ENCODE measurements at regions not wholly inside any gene's neighbourhood (a gene's known extent, or its start where the extent isn't known, plus 50 kb on each side); places are given as distances from the start of the nearest gene placed in this dataset.

DNA sequence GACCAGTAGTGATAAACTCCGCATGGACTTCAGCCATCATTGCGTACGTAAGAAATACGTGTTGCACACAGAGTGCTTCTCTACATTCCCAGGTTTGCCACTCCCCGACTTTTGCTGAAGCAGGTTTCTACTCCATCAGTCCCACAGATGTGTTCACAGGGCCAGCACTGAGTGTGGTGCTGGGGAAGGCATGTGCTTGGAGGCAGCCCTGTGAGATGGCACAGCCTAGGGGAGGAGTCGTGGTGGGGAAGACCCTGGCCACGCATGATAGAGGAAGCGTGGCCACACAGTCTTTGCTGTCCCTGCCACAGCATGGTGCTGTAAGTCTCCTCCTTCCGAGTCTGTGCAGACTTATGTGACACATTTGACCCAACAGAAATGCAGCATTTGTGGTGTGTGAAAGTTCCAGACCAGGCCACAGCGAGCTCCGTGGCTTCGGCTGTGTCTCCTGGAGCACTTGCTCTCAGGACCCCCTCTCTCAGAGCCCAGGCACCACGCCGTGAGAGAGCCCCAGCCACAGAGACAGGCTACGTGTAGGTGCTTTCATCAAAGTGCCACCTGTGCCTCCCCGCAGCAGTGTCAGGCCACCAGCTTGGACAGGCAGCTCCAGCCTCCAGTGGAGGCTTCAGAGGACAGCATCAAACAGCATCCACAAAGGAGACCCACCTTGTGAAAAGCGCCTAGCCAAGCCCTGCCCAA is 197.8 kb downstream of the AUH start:
- TF ChIP-seq POLR2A (IDR thresholded peaks at IDR 0.05; ENCODE audit: low read depth, low read length): no peak
- TF ChIP-seq POLR2AphosphoS5 (IDR thresholded peaks at IDR 0.05; ENCODE audit: low read depth, low read length): no peak
